ENCODE measurements at regions not wholly inside any gene's neighbourhood (a gene's known extent, or its start where the extent isn't known, plus 50 kb on each side); places are given as distances from the start of the nearest gene placed in this dataset.

DNA sequence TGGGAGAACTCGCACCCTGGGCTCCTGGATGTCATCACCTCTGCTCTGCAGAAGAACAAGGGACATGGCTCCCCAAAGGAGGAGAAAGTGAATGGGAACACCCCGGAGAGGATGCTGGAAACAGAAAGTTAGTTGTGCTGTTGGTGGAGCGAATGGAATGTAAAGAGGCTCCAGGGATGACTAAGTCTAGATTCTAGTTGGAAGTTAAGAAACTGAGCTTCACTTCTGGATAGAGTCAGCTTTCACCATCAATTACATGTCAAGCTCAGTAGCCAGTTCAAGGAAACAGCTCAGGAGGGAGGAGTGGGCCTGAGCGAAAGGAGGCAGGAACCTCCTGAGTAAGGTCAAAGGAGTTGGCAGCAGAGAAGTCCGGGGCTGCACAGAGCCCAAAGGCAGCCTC is 132.1 kb upstream of the ARID1B start:
- H3K9me3 Mint-ChIP-seq: no peaks in the 10 kb centered on the region
- no peak overlapping the region for H3K4me3 Mint-ChIP-seq
- TF ChIP-seq, protein P1, sequence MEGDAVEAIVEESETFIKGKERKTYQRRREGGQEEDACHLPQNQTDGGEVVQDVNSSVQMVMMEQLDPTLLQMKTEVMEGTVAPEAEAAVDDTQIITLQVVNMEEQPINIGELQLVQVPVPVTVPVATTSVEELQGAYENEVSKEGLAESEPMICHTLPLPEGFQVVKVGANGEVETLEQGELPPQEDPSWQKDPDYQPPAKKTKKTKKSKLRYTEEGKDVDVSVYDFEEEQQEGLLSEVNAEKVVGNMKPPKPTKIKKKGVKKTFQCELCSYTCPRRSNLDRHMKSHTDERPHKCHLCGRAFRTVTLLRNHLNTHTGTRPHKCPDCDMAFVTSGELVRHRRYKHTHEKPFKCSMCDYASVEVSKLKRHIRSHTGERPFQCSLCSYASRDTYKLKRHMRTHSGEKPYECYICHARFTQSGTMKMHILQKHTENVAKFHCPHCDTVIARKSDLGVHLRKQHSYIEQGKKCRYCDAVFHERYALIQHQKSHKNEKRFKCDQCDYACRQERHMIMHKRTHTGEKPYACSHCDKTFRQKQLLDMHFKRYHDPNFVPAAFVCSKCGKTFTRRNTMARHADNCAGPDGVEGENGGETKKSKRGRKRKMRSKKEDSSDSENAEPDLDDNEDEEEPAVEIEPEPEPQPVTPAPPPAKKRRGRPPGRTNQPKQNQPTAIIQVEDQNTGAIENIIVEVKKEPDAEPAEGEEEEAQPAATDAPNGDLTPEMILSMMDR (IDR thresholded peaks at IDR 0.05; ENCODE audit: unreplicated experiment in 3 of 3): no peak
- H3K4me1 Mint-ChIP-seq: peaks cover 24% of the 10 kb centered on the region
- peaks cover 14% of the 10 kb centered on the region for H3K27me3 Mint-ChIP-seq (ENCODE audit: low read depth)
- no peaks in the 10 kb centered on the region for H3K36me3 Mint-ChIP-seq (ENCODE audit: low read depth)
- no peak overlapping the region for H3K27ac Mint-ChIP-seq

GRCh38 chr6:156639009-156639721 is 138.0 kb upstream of the ARID1B start:
- H3K4me3 Mint-ChIP-seq: no peak overlapping the region
- TF ChIP-seq, protein P1 (IDR thresholded peaks at IDR 0.05; ENCODE audit: unreplicated experiment in 3 of 3): no peak
- H3K27me3 Mint-ChIP-seq (ENCODE audit: low read depth): no peaks in the 10 kb centered on the region
- no peak overlapping the region for H3K27ac Mint-ChIP-seq
- no peaks in the 10 kb centered on the region for H3K36me3 Mint-ChIP-seq (ENCODE audit: low read depth)
- H3K4me1 Mint-ChIP-seq: peaks cover 28% of the 10 kb centered on the region
- H3K9me3 Mint-ChIP-seq: peaks cover 2% of the 10 kb centered on the region

GRCh38 chr6:156638581-156638980 is 138.6 kb upstream of the ARID1B start:
- Mint-ChIP-seq H3K9me3 (peaks cover 2% of the 10 kb centered on the region), H3K27me3 (ENCODE audit: low read depth) (no peaks in the 10 kb centered on the region), H3K36me3 (ENCODE audit: low read depth) (no peaks in the 10 kb centered on the region), H3K27ac (no peak overlapping the region), H3K4me1 (peaks cover 28% of the 10 kb centered on the region), H3K4me3 (no peak overlapping the region)
- TF ChIP-seq, protein P1 (IDR thresholded peaks at IDR 0.05; ENCODE audit: unreplicated experiment in 3 of 3): no peak

GRCh38 chr6:156634951-156635371 is 142.2 kb upstream of the ARID1B start:
- TF ChIP-seq, protein P1 (IDR thresholded peaks at IDR 0.05; ENCODE audit: unreplicated experiment in 3 of 3): no peak
- Mint-ChIP-seq H3K4me1 (peaks cover 28% of the 10 kb centered on the region), H3K9me3 (peaks cover 2% of the 10 kb centered on the region), H3K36me3 (ENCODE audit: low read depth) (no peaks in the 10 kb centered on the region), H3K27me3 (ENCODE audit: low read depth) (no peaks in the 10 kb centered on the region), H3K4me3 (peak overlapping the region; percentile 14 to 65 (median 62)), H3K27ac (peak overlapping the region; percentile 81 to 93 (median 93))

- H3K4me3 Mint-ChIP-seq: no peak overlapping the region
- no peaks in the 10 kb centered on the region for H3K36me3 Mint-ChIP-seq (ENCODE audit: low read depth)
- no peaks in the 10 kb centered on the region for H3K27me3 Mint-ChIP-seq (ENCODE audit: low read depth)
- H3K9me3 Mint-ChIP-seq: peaks cover under 1% of the 10 kb centered on the region
- TF ChIP-seq, protein P1 (IDR thresholded peaks at IDR 0.05; ENCODE audit: unreplicated experiment in 3 of 3): no peak
- H3K4me1 Mint-ChIP-seq: peaks cover 28% of the 10 kb centered on the region
- peak overlapping the region in 1 of 3 experiments; percentile 60 for H3K27ac Mint-ChIP-seq
These were observed 143.1 kb upstream of the ARID1B start for GRCh38 chr6:156634048-156634447.

- peaks cover 28% of the 10 kb centered on the region for H3K4me1 Mint-ChIP-seq
- H3K9me3 Mint-ChIP-seq: no peaks in the 10 kb centered on the region
- no peak overlapping the region for H3K4me3 Mint-ChIP-seq
- no peak overlapping the region for H3K27ac Mint-ChIP-seq
- no peaks in the 10 kb centered on the region for H3K27me3 Mint-ChIP-seq (ENCODE audit: low read depth)
- H3K36me3 Mint-ChIP-seq (ENCODE audit: low read depth): no peaks in the 10 kb centered on the region
- TF ChIP-seq, protein P1 (IDR thresholded peaks at IDR 0.05; ENCODE audit: unreplicated experiment in 3 of 3): no peak
These were observed 143.9 kb upstream of the ARID1B start for GRCh38 chr6:156633291-156633690.
